IMR-90 (cell line): ENCODE measurements at regions not wholly inside any gene's neighbourhood (a gene's known extent, or its start where the extent isn't known, plus 50 kb on each side); places are given as distances from the start of the nearest gene placed in this dataset.

Experiments used
- CHD1 ChIP-seq: IDR thresholded peaks from 2 replicates; pipeline ENCODE4 v1.6.1; 2012; ENCODE audit warnings: low read depth, low read length, improper control_type of control experiment
- FOS ChIP-seq: fragments of 150-350 bp; IDR thresholded peaks from 2 replicates; pipeline ENCODE4 v1.6.1; 2016; ENCODE audit warnings: low read depth, low read length
- MAFK ChIP-seq: IDR thresholded peaks from 2 replicates; pipeline ENCODE4 v1.6.1; 2012; ENCODE audit warnings: low read depth, low read length, improper control_type of control experiment
- NFE2L2 ChIP-seq: fragments of 150-350 bp; IDR thresholded peaks from 2 replicates; pipeline ENCODE4 v1.6.1; 2016; ENCODE audit warnings: low read depth, mild to moderate bottlenecking, low read length
- POLR2A ChIP-seq: IDR thresholded peaks from 2 replicates; pipeline ENCODE4 v1.6.1; 2012; ENCODE audit warnings: mild to moderate bottlenecking, low read depth, low read length
- RAD21 ChIP-seq: IDR thresholded peaks from 2 replicates; pipeline ENCODE4 v1.6.1; 2012; ENCODE audit warnings: low read length, improper control_type of control experiment
- RCOR1 ChIP-seq: IDR thresholded peaks from 2 replicates; pipeline ENCODE4 v1.6.1; 2012; ENCODE audit warnings: mild to moderate bottlenecking, low read length, improper control_type of control experiment; ENCODE audit not compliant: insufficient replicate concordance
- RFX5 ChIP-seq: IDR thresholded peaks from 2 replicates; pipeline ENCODE4 v1.8.0; 2012; ENCODE audit warnings: low read depth, mild to moderate bottlenecking, low read length, moderate library complexity
- SMC3 ChIP-seq: fragments of 150-350 bp; IDR thresholded peaks from 2 replicates; pipeline ENCODE4 v1.6.1; 2016; ENCODE audit warnings: low read depth, mild to moderate bottlenecking, antibody characterized with exemption, low read length, moderate library complexity
- TF ChIP-seq, protein P1 (sequence below): conservative IDR thresholded peaks from 2 replicates; pipeline ENCODE4 v1.5.1; 2012; ENCODE audit warnings: mild to moderate bottlenecking, low read depth, low read length, improper control_type of control experiment
- TF ChIP-seq, protein P2 (sequence below): fragments of 150-350 bp; IDR thresholded peaks from 2 replicates; pipeline ENCODE4 v1.6.1; 2017; ENCODE audit warnings: mild to moderate bottlenecking, antibody characterized with exemption, low read length, low read depth

DNA sequence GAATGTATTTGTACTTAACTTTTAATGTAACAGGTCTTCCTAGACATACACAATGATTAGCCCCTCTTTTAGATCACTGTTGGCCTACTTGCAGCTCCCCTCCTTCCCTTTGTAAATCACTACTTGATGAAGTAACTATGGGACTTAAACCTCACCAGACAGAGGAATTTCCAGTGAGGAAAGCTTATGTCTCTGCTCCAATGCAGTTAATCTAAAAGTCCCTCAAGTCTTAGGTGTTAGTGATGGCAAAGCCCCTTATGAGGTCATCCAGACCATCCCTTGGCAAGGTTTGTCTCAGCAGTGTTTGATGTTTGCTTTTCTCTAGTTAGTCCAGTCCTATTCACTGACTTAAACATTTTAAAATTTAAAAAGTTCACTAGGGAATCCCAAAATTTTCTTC is 877.3 kb upstream of the INTU start:
- TF ChIP-seq, protein P1, sequence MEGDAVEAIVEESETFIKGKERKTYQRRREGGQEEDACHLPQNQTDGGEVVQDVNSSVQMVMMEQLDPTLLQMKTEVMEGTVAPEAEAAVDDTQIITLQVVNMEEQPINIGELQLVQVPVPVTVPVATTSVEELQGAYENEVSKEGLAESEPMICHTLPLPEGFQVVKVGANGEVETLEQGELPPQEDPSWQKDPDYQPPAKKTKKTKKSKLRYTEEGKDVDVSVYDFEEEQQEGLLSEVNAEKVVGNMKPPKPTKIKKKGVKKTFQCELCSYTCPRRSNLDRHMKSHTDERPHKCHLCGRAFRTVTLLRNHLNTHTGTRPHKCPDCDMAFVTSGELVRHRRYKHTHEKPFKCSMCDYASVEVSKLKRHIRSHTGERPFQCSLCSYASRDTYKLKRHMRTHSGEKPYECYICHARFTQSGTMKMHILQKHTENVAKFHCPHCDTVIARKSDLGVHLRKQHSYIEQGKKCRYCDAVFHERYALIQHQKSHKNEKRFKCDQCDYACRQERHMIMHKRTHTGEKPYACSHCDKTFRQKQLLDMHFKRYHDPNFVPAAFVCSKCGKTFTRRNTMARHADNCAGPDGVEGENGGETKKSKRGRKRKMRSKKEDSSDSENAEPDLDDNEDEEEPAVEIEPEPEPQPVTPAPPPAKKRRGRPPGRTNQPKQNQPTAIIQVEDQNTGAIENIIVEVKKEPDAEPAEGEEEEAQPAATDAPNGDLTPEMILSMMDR, result no peak
- TF ChIP-seq CHD1 (no peak), POLR2A (no peak), FOS (no peak), NFE2L2 (no peak), MAFK (no peak), RFX5 (no peak), RCOR1 (no peak), RAD21 (no peak), SMC3 (no peak)
- TF ChIP-seq, protein P2, sequence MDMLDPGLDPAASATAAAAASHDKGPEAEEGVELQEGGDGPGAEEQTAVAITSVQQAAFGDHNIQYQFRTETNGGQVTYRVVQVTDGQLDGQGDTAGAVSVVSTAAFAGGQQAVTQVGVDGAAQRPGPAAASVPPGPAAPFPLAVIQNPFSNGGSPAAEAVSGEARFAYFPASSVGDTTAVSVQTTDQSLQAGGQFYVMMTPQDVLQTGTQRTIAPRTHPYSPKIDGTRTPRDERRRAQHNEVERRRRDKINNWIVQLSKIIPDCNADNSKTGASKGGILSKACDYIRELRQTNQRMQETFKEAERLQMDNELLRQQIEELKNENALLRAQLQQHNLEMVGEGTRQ, result no peak
